Smooth muscle cell (in vitro differentiated cells): ENCODE measurements at regions not wholly inside any gene's neighbourhood (a gene's known extent, or its start where the extent isn't known, plus 50 kb on each side); places are given as distances from the start of the nearest gene placed in this dataset.

ENCODE experiments used
- DNase-seq: peaks from one replicate; lab custom pipeline; 2025; ENCODE audit not compliant: unreplicated experiment; lab: John Stamatoyannopoulos, UW
- H2AFZ ChIP-seq: fragments of 200-600 bp; sonication (generic); 2 replicates; pipeline ENCODE4 v1.6.0; 2016; ENCODE audit warnings: antibody characterized with exemption, low read depth, mild to moderate bottlenecking
- H3F3A ChIP-seq: fragments of 200-600 bp; sonication (generic); 2 replicates; pipeline ENCODE4 v1.6.0; 2017; ENCODE audit warnings: antibody characterized with exemption, low read depth
- H3K27ac ChIP-seq: fragments of 200-600 bp; sonication (generic); 2 replicates; pipeline ENCODE4 v1.5.1; 2016; ENCODE audit warnings: low read depth, mild to moderate bottlenecking
- H3K27me3 ChIP-seq: fragments of 200-600 bp; sonication (generic); 2 replicates; pipeline ENCODE4 v1.6.1; 2016; ENCODE audit warnings: low read depth, mild to moderate bottlenecking
- H3K36me3 ChIP-seq: fragments of 200-600 bp; sonication (generic); 2 replicates; pipeline ENCODE4 v1.5.1; 2016; ENCODE audit warnings: low read depth
- H3K4me1 ChIP-seq: fragments of 200-600 bp; sonication (generic); 2 replicates; pipeline ENCODE4 v1.5.1; 2016; ENCODE audit warnings: low read depth
- H3K4me2 ChIP-seq: fragments of 200-600 bp; sonication (generic); 2 replicates; pipeline ENCODE4 v1.6.0; 2016; ENCODE audit warnings: mild to moderate bottlenecking
- H3K4me3 ChIP-seq: fragments of 200-600 bp; sonication (generic); 2 replicates; pipeline ENCODE4 v1.5.1; 2016; ENCODE audit warnings: mild to moderate bottlenecking
- H3K79me2 ChIP-seq: fragments of 200-600 bp; sonication (generic); 2 replicates; pipeline ENCODE4 v1.6.0; 2016; ENCODE audit warnings: low read depth, mild to moderate bottlenecking
- H3K9ac ChIP-seq: fragments of 200-600 bp; sonication (generic); 2 replicates; pipeline ENCODE4 v1.6.0; 2016; ENCODE audit warnings: low read depth
- H3K9me3 ChIP-seq: fragments of 200-600 bp; sonication (generic); replicated peaks from 2 replicates; pipeline ENCODE4 v1.5.1; 2016; ENCODE audit warnings: low read depth
- H4K20me1 ChIP-seq: fragments of 200-600 bp; sonication (generic); 2 replicates; pipeline ENCODE4 v1.6.0; 2016; ENCODE audit warnings: low read depth
- CTCF ChIP-seq: fragments of 200-600 bp; sonication (generic); IDR thresholded peaks from 2 replicates; pipeline ENCODE4 v1.5.1; 2017; ENCODE audit warnings: borderline replicate concordance, mild to moderate bottlenecking, antibody characterized with exemption; ENCODE audit not compliant: insufficient read depth, poor library complexity, severe bottlenecking
- WGBS: methylation state at CpG from one replicate; pipeline ENCODE4 v1.1.7; 2016; ENCODE audit warnings: low lambda C conversion rate; 5-methylcytosine and 5-hydroxymethylcytosine counted together

GRCh38 chr6:122098201-122098678 is 301.2 kb upstream of the HSF2 start:
- 71% methylated on average over 4 of the region's 4 CpGs for WGBS
- TF ChIP-seq CTCF: no peak

DNA sequence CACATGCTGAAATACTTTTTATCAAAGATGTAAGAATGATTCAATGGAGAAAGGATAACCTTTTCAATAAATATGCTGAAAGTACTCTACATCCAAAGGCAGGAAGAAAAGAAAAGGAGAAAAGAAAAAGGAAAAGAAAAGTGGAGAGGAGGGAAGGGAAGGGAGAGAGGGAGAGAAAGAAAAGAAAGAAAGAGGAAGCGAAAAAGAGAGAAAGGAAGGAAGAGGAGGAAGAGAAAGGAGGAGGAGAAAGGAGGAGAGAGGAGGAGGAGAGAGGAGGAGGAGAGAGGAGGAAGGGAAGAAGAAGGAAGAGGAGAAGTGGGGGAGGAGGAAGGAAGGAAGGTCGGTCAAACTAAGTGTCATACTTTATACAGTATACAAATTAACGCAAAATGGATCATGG is 297.4 kb upstream of the HSF2 start:
- Histone ChIP-seq H3K9me3 (no peaks in the 10 kb centered on the region), H3F3A (no peaks in the 10 kb centered on the region), H3K4me3 (no peak overlapping the region), H4K20me1 (no peaks in the 10 kb centered on the region), H3K36me3 (no peaks in the 10 kb centered on the region), H3K4me1 (no peaks in the 10 kb centered on the region), H3K4me2 (no peak overlapping the region), H2AFZ (no peak overlapping the region), H3K27me3 (no peaks in the 10 kb centered on the region), H3K9ac (no peak overlapping the region), H3K27ac (no peak overlapping the region), H3K79me2 (no peaks in the 10 kb centered on the region)
- 86% methylated on average over 3 of the region's 3 CpGs for WGBS
- no peak for DNase-seq
- no peak for TF ChIP-seq CTCF

More at GRCh38 chr6:122098201-122098678, 301.2 kb upstream of the HSF2 start:
- Histone ChIP-seq H3F3A (no peaks in the 10 kb centered on the region), H3K4me1 (peaks cover 6% of the 10 kb centered on the region), H3K36me3 (no peaks in the 10 kb centered on the region), H3K79me2 (no peaks in the 10 kb centered on the region), H2AFZ (no peak overlapping the region), H3K4me3 (no peak overlapping the region), H3K9me3 (no peaks in the 10 kb centered on the region), H3K9ac (no peak overlapping the region), H3K27ac (no peak overlapping the region), H4K20me1 (no peaks in the 10 kb centered on the region), H3K27me3 (no peaks in the 10 kb centered on the region), H3K4me2 (no peak overlapping the region)
- no peak for DNase-seq

DNA sequence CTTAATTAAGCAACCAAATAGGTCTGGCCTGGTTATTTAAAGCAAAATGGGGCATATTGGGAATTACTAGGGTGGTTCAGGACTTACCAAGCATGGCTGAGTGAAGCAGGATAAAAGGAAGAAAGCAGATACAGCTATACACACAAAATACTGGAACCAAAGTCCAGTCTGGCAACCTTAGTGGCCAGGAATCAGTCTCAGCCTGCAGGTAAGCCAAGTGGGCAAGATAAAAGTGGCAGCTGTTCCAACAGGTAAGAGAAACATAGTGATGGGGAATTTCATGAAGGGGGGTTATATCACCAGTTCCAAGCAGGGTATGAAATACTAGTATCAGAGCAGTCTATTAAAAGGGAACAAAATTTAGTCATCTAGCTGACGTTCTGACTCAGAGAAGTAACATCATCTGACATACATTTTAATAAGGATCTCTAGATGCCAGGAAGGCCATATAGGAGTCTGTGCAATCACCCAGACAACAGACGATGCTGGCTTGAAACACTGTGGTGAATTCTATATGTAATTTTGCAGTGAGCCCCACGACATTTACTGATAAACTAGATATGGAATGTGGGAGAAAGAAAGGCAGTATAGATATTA is 292.1 kb upstream of the HSF2 start:
- Histone ChIP-seq H2AFZ (no peak overlapping the region), H3K27me3 (no peaks in the 10 kb centered on the region), H3K27ac (no peak overlapping the region), H4K20me1 (no peaks in the 10 kb centered on the region), H3K79me2 (no peaks in the 10 kb centered on the region), H3K9ac (no peak overlapping the region), H3K4me3 (no peak overlapping the region), H3K36me3 (no peaks in the 10 kb centered on the region), H3K9me3 (no peaks in the 10 kb centered on the region), H3F3A (no peaks in the 10 kb centered on the region), H3K4me1 (no peaks in the 10 kb centered on the region), H3K4me2 (no peak overlapping the region)
- TF ChIP-seq CTCF: no peak
- WGBS: 84% methylated on average over 3 of the region's 3 CpGs
- no peak for DNase-seq

DNA sequence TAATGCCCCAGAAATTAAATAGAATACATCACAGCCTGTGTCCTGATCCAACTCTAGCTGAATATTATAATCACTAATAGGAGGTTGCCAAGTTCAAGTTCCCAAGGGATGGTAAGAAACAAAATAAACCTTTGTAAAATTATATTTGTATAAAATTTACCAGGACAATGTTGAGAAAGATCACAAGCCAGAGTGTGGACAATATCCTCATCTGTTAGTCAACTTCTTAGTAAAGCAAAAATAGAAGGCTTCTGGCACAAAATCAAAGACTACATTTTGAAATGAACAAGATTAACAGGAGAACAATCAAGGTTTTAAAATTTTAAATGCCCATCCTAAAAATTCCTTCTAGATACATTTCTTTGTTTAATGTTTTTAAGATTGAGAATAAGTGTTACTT is 290.4 kb upstream of the HSF2 start:
- Histone ChIP-seq H3K27me3 (no peaks in the 10 kb centered on the region), H3K4me1 (no peaks in the 10 kb centered on the region), H3K79me2 (no peaks in the 10 kb centered on the region), H3F3A (no peaks in the 10 kb centered on the region), H3K9ac (no peak overlapping the region), H3K36me3 (no peaks in the 10 kb centered on the region), H3K27ac (no peak overlapping the region), H3K4me3 (no peak overlapping the region), H4K20me1 (no peaks in the 10 kb centered on the region), H3K9me3 (no peaks in the 10 kb centered on the region), H2AFZ (no peak overlapping the region), H3K4me2 (no peak overlapping the region)
- TF ChIP-seq CTCF: no peak
- DNase-seq: no peak
